ENCODE measurements at regions not wholly inside any gene's neighbourhood (a gene's known extent, or its start where the extent isn't known, plus 50 kb on each side); places are given as distances from the start of the nearest gene placed in this dataset.

- TF ChIP-seq CTCF (conservative IDR thresholded peaks at IDR 0.05) (no peak), ZFX (IDR thresholded peaks at IDR 0.05) (no peak)
Measured at GRCh38 chr3:124602980-124603627, 127.1 kb upstream of the UMPS start.
